ENCODE measurements at regions not wholly inside any gene's neighbourhood (a gene's known extent, or its start where the extent isn't known, plus 50 kb on each side); places are given as distances from the start of the nearest gene placed in this dataset.

GRCh38 chr2:387980-388421 is 100.1 kb upstream of the ALKAL2 start:
- TF ChIP-seq EZH2 (IDR thresholded peaks at IDR 0.05; ENCODE audit: borderline replicate concordance, low read depth, low read length, severe bottlenecking) (no peak), CTCF (IDR thresholded peaks at IDR 0.05; ENCODE audit: extremely low read depth in 1 of 2, insufficient read depth in 1 of 2, low read depth in 1 of 2, low read length in 2 of 2) (no peak), MYC (IDR thresholded peaks at IDR 0.05; ENCODE audit: low read depth, low read length) (no peak), MAX (IDR thresholded peaks at IDR 0.05; ENCODE audit: insufficient read depth, insufficient read length) (no peak), JUN (IDR thresholded peaks at IDR 0.05; ENCODE audit: borderline replicate concordance, insufficient read depth, insufficient read length, low read depth) (no peak), FOS (IDR thresholded peaks at IDR 0.05; ENCODE audit: borderline replicate concordance, insufficient read depth, low read length) (no peak), GATA2 (IDR thresholded peaks at IDR 0.05; ENCODE audit: insufficient read depth, insufficient read length, low read depth, low read length) (no peak), POLR2AphosphoS5 (IDR thresholded peaks at IDR 0.05; ENCODE audit: insufficient read depth, low read depth, low read length) (no peak), POLR2A (IDR thresholded peaks at IDR 0.05; ENCODE audit: low read depth, low read length) (no peak)
- ChIA-PET POLR2A (no interaction called here), CTCF (no interaction called here)
- Histone ChIP-seq H2AFZ (ENCODE audit: low read depth, low read length) (no peak overlapping the region), H3K36me3 (ENCODE audit: control insufficient read depth in 2 of 2, extremely low read depth in 1 of 2, insufficient read depth in 2 of 2, low read length in 2 of 2) (no peaks in the 10 kb centered on the region), H3K27ac (ENCODE audit: insufficient read depth, low read depth, low read length) (no peak overlapping the region), H3K9me3 (replicated peaks; ENCODE audit: control insufficient read depth, insufficient read depth, low read length) (peaks cover 15% of the 10 kb centered on the region), H3K9me1 (replicated peaks; ENCODE audit: control insufficient read depth, extremely low read depth, insufficient read depth, low read length) (no peaks in the 10 kb centered on the region), H3K9ac (replicated peaks; ENCODE audit: extremely low read depth, insufficient read depth, low read length) (no peak overlapping the region), H3K4me1 (ENCODE audit: control insufficient read depth, extremely low read depth, insufficient read depth, low read length) (no peaks in the 10 kb centered on the region), H3K4me2 (ENCODE audit: insufficient read depth, low read length) (no peak overlapping the region), H3K79me2 (ENCODE audit: control insufficient read depth, insufficient read depth, low read length) (no peaks in the 10 kb centered on the region), H3K4me3 (replicated peaks in 1 of 3; ENCODE audit: insufficient read depth in 1 of 3, low read depth in 1 of 3, low read length in 3 of 3) (no peak overlapping the region), H4K20me1 (replicated peaks; ENCODE audit: control insufficient read depth, extremely low read depth, insufficient read depth, low read length) (no peaks in the 10 kb centered on the region), H3K27me3 (ENCODE audit: control insufficient read depth in 2 of 2, insufficient read depth in 2 of 2, low read length in 2 of 2) (no peaks in the 10 kb centered on the region)
- DNase-seq (ENCODE audit: low read depth, low spot score) (no peak), FAIRE-seq (no peak)
- intact Hi-C loops (cut with micrococcal nuclease), result no loop called here
- dilution Hi-C loops (cut with MboI; ENCODE audit: extremely low pct_ligation_motif_present, low sequenced_read_pairs), result no loop called here
- no TSS peak for BruUV-seq (replicated peaks)

Data from endothelial cell of umbilical vein (primary cell).